GM12878 (cell line): ENCODE measurements at regions not wholly inside any gene's neighbourhood (a gene's known extent, or its start where the extent isn't known, plus 50 kb on each side); places are given as distances from the start of the nearest gene placed in this dataset.

Source experiments
- ATAC-seq: fragments of 200-7000 bp; cut with Tn5 transposase; 3 replicates; pipeline ENCODE4 v1.9.1; 2020; ENCODE audit warnings: mild to moderate bottlenecking, moderate library complexity
- BruUV-seq: library from RNA; stranded (reverse); fragments of 400-500 nt; replicated peaks from 2 replicates; lab custom pipeline; 2021; lab: Mats Ljungman, UMichigan
- CTCF ChIA-PET: fragments of 300-600 bp; sonication (Branson Sonifier 250); formaldehyde crosslinking; extraction: SDS; loops from one replicate; lab custom pipeline; 2021; ENCODE audit warnings: inconsistent platforms; lab: Yijun Ruan, JAX
- POLR2A ChIA-PET: fragments of 350-600 bp; formaldehyde crosslinking; extraction: SDS; loops from one replicate; lab custom pipeline; 2021; ENCODE audit warnings: inconsistent platforms; lab: Charles Lee
- RAD21 ChIA-PET: fragments of 300-600 bp; sonication (Branson Sonifier 250); formaldehyde crosslinking; loops from one replicate; lab custom pipeline; 2023; ENCODE audit warnings: antibody characterized with exemption; ENCODE audit not compliant: unreplicated experiment; lab: Charles Lee
- SMC1A ChIA-PET: fragments of 300-600 bp; sonication (Branson Sonifier 250); formaldehyde crosslinking; loops from one replicate; lab custom pipeline; 2023; ENCODE audit not compliant: unreplicated experiment, uncharacterized antibody; lab: Charles Lee
- DNase-seq: peaks from one replicate; pipeline ENCODE4 v3.0.0-alpha.2; 2011; ENCODE audit warnings: low read depth, low spot score
- FAIRE-seq: peaks from 3 replicates; lab custom pipeline; 2011; peaks lifted over from hg19 to GRCh38; lab: Jason Lieb, UNC
- H2AFZ ChIP-seq: 2 replicates; pipeline ENCODE4 v1.6.0; 2011; ENCODE audit warnings: low read depth, low read length, control low read depth; ENCODE audit not compliant: control insufficient read depth
- H3K27ac ChIP-seq: 2 replicates; pipeline ENCODE4 v1.5.1; 2011; ENCODE audit warnings: control low read depth; ENCODE audit not compliant: control insufficient read depth, insufficient read depth
- H3K27me3 ChIP-seq, 2 experiments: replicated peaks in 1 of 2; 2 replicates each; pipeline versions ENCODE4 v1.6.0 to v1.6.1; 2011; ENCODE audit warnings: low read length in 1 of 2; ENCODE audit not compliant: control insufficient read depth in 2 of 2, insufficient read depth in 2 of 2
- H3K36me3 ChIP-seq, 2 experiments: 2 replicates each; pipeline ENCODE4 v1.5.1; 2011; ENCODE audit warnings: low read length in 1 of 2; ENCODE audit not compliant: control insufficient read depth in 2 of 2, insufficient read depth in 2 of 2
- H3K4me1 ChIP-seq: 2 replicates; pipeline ENCODE4 v1.6.1; 2011; ENCODE audit warnings: mild to moderate bottlenecking, low read length, moderate library complexity, mixed read lengths; ENCODE audit not compliant: control insufficient read depth, insufficient read depth
- H3K4me2 ChIP-seq: 2 replicates; pipeline ENCODE4 v1.6.0; 2011; ENCODE audit warnings: control low read depth; ENCODE audit not compliant: control insufficient read depth, insufficient read depth
- H3K4me3 ChIP-seq: fragments of 200-600 bp; sonication (generic); 2 replicates; pipeline ENCODE4 v1.5.1; 2016
- H3K79me2 ChIP-seq: 2 replicates; pipeline ENCODE4 v1.6.0; 2011; ENCODE audit warnings: low read length; ENCODE audit not compliant: control insufficient read depth, insufficient read depth
- H3K9ac ChIP-seq: 2 replicates; pipeline ENCODE4 v1.8.0; 2011; ENCODE audit warnings: low read length, control low read depth, mixed read lengths; ENCODE audit not compliant: control insufficient read depth, insufficient read depth
- H3K9me3 ChIP-seq: replicated peaks from 3 replicates; pipeline ENCODE4 v1.5.1; 2011; ENCODE audit warnings: mild to moderate bottlenecking, low read length; ENCODE audit not compliant: control insufficient read depth, insufficient read depth
- H4K20me1 ChIP-seq: 2 replicates; pipeline ENCODE4 v1.6.0; 2011; ENCODE audit not compliant: control insufficient read depth, insufficient read depth
- ZNF384 ChIP-seq: IDR thresholded peaks from 2 replicates; pipeline ENCODE4 v1.6.1; 2012; ENCODE audit warnings: low read depth, mild to moderate bottlenecking, low read length, improper control_type of control experiment, borderline replicate concordance
- WGBS: methylation state at CpG from one replicate; pipeline ENCODE4 v1.1.6; 2016; ENCODE audit warnings: low lambda C conversion rate; ENCODE audit not compliant: insufficient replicate concordance, insufficient coverage; ENCODE audit errors: missing lambda C conversion rate; 5-methylcytosine and 5-hydroxymethylcytosine counted together
- in situ Hi-C: fragments of 300-500 bp; cut with MboI; formaldehyde crosslinking; loops from 9 replicates; pipeline ENCODE4 v1.14.3; 2018; ENCODE audit warnings: mixed read lengths
- intact Hi-C: fragments of 100-400 bp; cut with micrococcal nuclease; formaldehyde crosslinking; loops from one replicate; pipeline ENCODE4 v1.14.2; 2022; ENCODE audit not compliant: unreplicated experiment
- TF ChIP-seq, protein P1 (sequence below): fragments of 450-650 bp; IDR thresholded peaks from 2 replicates; pipeline ENCODE4 v1.6.1; 2017; ENCODE audit warnings: antibody characterized with exemption, mild to moderate bottlenecking, moderate library complexity
- TF ChIP-seq, protein P2 (sequence below): IDR thresholded peaks from 2 replicates; pipeline ENCODE4 v1.6.1; 2012; ENCODE audit warnings: improper control_type of control experiment, low read depth, low read length; ENCODE audit not compliant: insufficient replicate concordance

DNA sequence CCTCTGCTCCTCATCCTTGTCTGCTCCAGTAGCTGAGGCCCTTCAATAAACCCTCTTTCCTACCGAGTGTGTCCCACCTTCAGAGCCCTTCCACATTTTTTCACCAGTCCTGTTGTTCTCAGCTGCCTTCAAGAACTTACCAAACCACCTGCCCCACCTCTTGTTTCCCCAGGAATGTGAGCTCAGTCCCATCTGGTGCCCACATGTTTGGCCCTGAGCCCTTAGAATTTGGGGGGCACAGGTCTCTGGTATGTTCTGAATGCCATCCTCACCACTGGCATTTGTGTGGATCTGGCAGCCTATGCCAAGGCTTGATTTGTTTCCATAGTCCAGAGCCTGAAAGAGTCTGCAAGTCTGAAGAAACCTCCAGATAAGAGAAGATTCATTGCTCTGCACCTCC, 315.2 kb upstream of the PPP2R3A start:
- ChIA-PET RAD21 (no interaction called here), SMC1A (no interaction called here), POLR2A (no interaction called here), CTCF (no interaction called here)
- Histone ChIP-seq H3K4me3 (no peak overlapping the region), H3K27ac (no peak overlapping the region), H3K4me2 (no peak overlapping the region), H3K9me3 (no peaks in the 10 kb centered on the region), H2AFZ (no peak overlapping the region), H3K27me3 (no peaks in the 10 kb centered on the region), H3K79me2 (no peaks in the 10 kb centered on the region), H3K36me3 (no peaks in the 10 kb centered on the region), H3K4me1 (no peaks in the 10 kb centered on the region), H3K9ac (no peak overlapping the region), H4K20me1 (no peaks in the 10 kb centered on the region)
- intact Hi-C loops (no loop called here), in situ Hi-C loops (no loop called here)
- no TSS peak for BruUV-seq
- WGBS, result 0% methylated on average over 1 of the region's 1 CpG
- no peak for ATAC-seq
- TF ChIP-seq, protein P1, sequence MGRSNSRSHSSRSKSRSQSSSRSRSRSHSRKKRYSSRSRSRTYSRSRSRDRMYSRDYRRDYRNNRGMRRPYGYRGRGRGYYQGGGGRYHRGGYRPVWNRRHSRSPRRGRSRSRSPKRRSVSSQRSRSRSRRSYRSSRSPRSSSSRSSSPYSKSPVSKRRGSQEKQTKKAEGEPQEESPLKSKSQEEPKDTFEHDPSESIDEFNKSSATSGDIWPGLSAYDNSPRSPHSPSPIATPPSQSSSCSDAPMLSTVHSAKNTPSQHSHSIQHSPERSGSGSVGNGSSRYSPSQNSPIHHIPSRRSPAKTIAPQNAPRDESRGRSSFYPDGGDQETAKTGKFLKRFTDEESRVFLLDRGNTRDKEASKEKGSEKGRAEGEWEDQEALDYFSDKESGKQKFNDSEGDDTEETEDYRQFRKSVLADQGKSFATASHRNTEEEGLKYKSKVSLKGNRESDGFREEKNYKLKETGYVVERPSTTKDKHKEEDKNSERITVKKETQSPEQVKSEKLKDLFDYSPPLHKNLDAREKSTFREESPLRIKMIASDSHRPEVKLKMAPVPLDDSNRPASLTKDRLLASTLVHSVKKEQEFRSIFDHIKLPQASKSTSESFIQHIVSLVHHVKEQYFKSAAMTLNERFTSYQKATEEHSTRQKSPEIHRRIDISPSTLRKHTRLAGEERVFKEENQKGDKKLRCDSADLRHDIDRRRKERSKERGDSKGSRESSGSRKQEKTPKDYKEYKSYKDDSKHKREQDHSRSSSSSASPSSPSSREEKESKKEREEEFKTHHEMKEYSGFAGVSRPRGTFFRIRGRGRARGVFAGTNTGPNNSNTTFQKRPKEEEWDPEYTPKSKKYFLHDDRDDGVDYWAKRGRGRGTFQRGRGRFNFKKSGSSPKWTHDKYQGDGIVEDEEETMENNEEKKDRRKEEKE, result no peak
- DNase-seq, result no peak
- FAIRE-seq, result no peak

DNA sequence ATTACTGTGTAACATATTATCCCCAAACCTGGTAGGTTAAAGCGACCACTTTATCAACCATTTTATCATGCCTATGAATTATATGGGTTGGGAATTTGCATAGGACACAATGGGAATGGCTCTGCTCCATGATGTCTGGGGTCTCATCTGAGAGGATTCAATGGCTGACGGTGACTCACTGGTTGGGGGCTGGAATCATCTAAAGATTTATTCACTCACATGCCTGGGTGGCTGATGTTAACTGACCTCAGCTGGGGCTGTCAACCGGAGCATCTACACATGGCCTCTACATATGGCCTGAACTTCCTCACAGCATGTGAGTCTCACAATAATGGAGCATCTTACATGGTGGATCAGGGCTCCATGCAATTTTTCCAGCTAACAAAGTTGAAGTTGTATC, 313.1 kb upstream of the PPP2R3A start:
- SMC1A ChIA-PET, result no interaction called here
- H3K9me3 ChIP-seq, result no peaks in the 10 kb centered on the region
- intact Hi-C loops, result no loop called here

More for the DNA sequence above, 313.1 kb upstream of the PPP2R3A start:
- Histone ChIP-seq H4K20me1 (no peaks in the 10 kb centered on the region), H3K36me3 (no peaks in the 10 kb centered on the region), H3K27me3 (no peaks in the 10 kb centered on the region), H2AFZ (no peak overlapping the region), H3K4me1 (no peaks in the 10 kb centered on the region), H3K79me2 (no peaks in the 10 kb centered on the region), H3K27ac (no peak overlapping the region), H3K4me3 (no peak overlapping the region), H3K9ac (no peak overlapping the region), H3K4me2 (no peak overlapping the region)
- DNase-seq (no peak), ATAC-seq (no peak), FAIRE-seq (no peak)
- POLR2A ChIA-PET, result no interaction called here
- no peak for TF ChIP-seq ZNF384
- TF ChIP-seq, protein P2, sequence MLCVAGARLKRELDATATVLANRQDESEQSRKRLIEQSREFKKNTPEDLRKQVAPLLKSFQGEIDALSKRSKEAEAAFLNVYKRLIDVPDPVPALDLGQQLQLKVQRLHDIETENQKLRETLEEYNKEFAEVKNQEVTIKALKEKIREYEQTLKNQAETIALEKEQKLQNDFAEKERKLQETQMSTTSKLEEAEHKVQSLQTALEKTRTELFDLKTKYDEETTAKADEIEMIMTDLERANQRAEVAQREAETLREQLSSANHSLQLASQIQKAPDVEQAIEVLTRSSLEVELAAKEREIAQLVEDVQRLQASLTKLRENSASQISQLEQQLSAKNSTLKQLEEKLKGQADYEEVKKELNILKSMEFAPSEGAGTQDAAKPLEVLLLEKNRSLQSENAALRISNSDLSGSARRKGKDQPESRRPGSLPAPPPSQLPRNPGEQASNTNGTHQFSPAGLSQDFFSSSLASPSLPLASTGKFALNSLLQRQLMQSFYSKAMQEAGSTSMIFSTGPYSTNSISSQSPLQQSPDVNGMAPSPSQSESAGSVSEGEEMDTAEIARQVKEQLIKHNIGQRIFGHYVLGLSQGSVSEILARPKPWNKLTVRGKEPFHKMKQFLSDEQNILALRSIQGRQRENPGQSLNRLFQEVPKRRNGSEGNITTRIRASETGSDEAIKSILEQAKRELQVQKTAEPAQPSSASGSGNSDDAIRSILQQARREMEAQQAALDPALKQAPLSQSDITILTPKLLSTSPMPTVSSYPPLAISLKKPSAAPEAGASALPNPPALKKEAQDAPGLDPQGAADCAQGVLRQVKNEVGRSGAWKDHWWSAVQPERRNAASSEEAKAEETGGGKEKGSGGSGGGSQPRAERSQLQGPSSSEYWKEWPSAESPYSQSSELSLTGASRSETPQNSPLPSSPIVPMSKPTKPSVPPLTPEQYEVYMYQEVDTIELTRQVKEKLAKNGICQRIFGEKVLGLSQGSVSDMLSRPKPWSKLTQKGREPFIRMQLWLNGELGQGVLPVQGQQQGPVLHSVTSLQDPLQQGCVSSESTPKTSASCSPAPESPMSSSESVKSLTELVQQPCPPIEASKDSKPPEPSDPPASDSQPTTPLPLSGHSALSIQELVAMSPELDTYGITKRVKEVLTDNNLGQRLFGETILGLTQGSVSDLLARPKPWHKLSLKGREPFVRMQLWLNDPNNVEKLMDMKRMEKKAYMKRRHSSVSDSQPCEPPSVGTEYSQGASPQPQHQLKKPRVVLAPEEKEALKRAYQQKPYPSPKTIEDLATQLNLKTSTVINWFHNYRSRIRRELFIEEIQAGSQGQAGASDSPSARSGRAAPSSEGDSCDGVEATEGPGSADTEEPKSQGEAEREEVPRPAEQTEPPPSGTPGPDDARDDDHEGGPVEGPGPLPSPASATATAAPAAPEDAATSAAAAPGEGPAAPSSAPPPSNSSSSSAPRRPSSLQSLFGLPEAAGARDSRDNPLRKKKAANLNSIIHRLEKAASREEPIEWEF, result no peak
- CTCF ChIA-PET, result no interaction called here
- in situ Hi-C loops, result no loop called here
- 4% methylated on average over 3 of the region's 3 CpGs for WGBS
- RAD21 ChIA-PET, result no interaction called here
- no TSS peak for BruUV-seq
